H1 (cell line): ENCODE measurements at regions not wholly inside any gene's neighbourhood (a gene's known extent, or its start where the extent isn't known, plus 50 kb on each side); places are given as distances from the start of the nearest gene placed in this dataset.

ENCODE experiments used
- CBX5 ChIP-seq: fragments of 300-800, 300-1000 bp; sonication (generic); IDR thresholded peaks from 2 replicates; pipeline ENCODE4 v1.7.1; 2016; ENCODE audit warnings: antibody characterized with exemption, low read length, low read depth
- CTCF ChIP-seq, 3 experiments: IDR thresholded peaks; 1 replicate in 2 of 3; 2 replicates in 1 of 3; pipeline versions ENCODE4 v1.5.1 to v1.6.1; 2011; ENCODE audit warnings: low read length in 3 of 3, mild to moderate bottlenecking in 3 of 3, inconsistent platforms in 2 of 3, low read depth in 1 of 3, moderate library complexity in 1 of 3; ENCODE audit not compliant: insufficient read depth in 1 of 3; ENCODE audit errors: control extremely low read depth in 1 of 3
- EZH2 ChIP-seq: fragments of 200-600 bp; sonication (generic); IDR thresholded peaks from 2 replicates; pipeline ENCODE4 v1.7.1; 2012; ENCODE audit warnings: low read depth, mild to moderate bottlenecking, moderate library complexity, low read length, inconsistent platforms; ENCODE audit not compliant: severe bottlenecking
- HDAC6 ChIP-seq: IDR thresholded peaks from one replicate; pipeline ENCODE4 v1.7.1; 2012; ENCODE audit warnings: low read depth, mild to moderate bottlenecking, inconsistent platforms, low read length, moderate library complexity
- RXRA ChIP-seq: IDR thresholded peaks from 2 replicates; pipeline ENCODE4 v1.6.1; 2011; ENCODE audit warnings: low read depth, mild to moderate bottlenecking, low read length, moderate library complexity; ENCODE audit not compliant: insufficient read depth
- SP1 ChIP-seq: IDR thresholded peaks from 2 replicates; pipeline ENCODE4 v1.6.1; 2011; ENCODE audit warnings: low read depth, low read length
- YY1 ChIP-seq: IDR thresholded peaks from 2 replicates; pipeline ENCODE4 v1.6.1; 2011; ENCODE audit warnings: low read depth, mild to moderate bottlenecking, low read length
- TF ChIP-seq, protein P1 (sequence below): IDR thresholded peaks from 2 replicates; pipeline ENCODE4 v1.6.1; 2011; ENCODE audit warnings: low read depth, mild to moderate bottlenecking, low read length; ENCODE audit not compliant: insufficient read depth

DNA sequence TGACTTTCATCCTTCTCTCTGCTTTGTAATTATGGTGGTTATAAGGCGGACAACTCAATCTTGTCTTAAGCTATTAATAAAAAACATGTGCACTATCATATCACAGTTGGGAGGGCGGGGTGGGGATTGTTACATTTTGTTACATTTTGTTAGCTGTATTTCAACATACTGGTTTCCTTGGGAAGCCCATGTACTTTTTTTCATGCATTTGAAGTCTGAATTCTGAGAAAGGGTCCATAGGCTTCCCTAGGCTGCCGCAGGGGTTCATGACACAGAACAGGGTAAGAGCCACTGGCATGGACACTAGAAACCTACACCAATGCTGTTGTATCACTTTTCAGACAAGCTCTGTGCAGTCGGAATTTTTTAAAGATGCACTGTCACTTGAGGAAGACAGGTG lies 178.8 kb downstream of the ETS2 start:
- TF ChIP-seq YY1 (no peak), CTCF (IDR thresholded peaks at IDR 0.05; ENCODE audit: control extremely low read depth in 1 of 3, insufficient read depth in 1 of 3, low read depth in 1 of 3, low read length in 3 of 3) (no peak), EZH2 (no peak), RXRA (no peak), CBX5 (no peak), HDAC6 (no peak), SP1 (no peak)
- TF ChIP-seq, protein P1, sequence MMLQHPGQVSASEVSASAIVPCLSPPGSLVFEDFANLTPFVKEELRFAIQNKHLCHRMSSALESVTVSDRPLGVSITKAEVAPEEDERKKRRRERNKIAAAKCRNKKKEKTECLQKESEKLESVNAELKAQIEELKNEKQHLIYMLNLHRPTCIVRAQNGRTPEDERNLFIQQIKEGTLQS: no peak
